ENCODE measurements at regions not wholly inside any gene's neighbourhood (a gene's known extent, or its start where the extent isn't known, plus 50 kb on each side); places are given as distances from the start of the nearest gene placed in this dataset.

- no peak for TF ChIP-seq CTCF (conservative IDR thresholded peaks at IDR 0.05 in 1 of 2, IDR thresholded peaks at IDR 0.05 in 1 of 2; ENCODE audit: low read depth in 1 of 2, low read length in 2 of 2)
- TF ChIP-seq EZH2 (IDR thresholded peaks at IDR 0.05; ENCODE audit: low read length, missing control alignments) = no peak
These were observed 189.0 kb upstream of the THUMPD2 start for GRCh38 chr2:39968037-39968436.

All from fibroblast of lung (primary cell).